K562 (cell line): ENCODE measurements at regions not wholly inside any gene's neighbourhood (a gene's known extent, or its start where the extent isn't known, plus 50 kb on each side); places are given as distances from the start of the nearest gene placed in this dataset.

Experiments used
- ATAC-seq: fragments of 200-7000 bp; cut with Tn5 transposase; 3 replicates; pipeline ENCODE4 v1.9.1; 2020; ENCODE audit warnings: moderate library complexity
- BruUV-seq: library from RNA; stranded (reverse); fragments of 400-500 nt; replicated peaks from 2 replicates; lab custom pipeline; 2021; lab: Mats Ljungman, UMichigan
- CTCF ChIA-PET: fragments of 300-600 bp; formaldehyde crosslinking; extraction: SDS; loops from one replicate; lab custom pipeline; 2021; ENCODE audit warnings: low intra/inter-chr PET ratio; lab: Yijun Ruan, JAX
- POLR2A ChIA-PET: fragments of 300-600, 350-650 bp; sonication (Branson Sonifier 250); formaldehyde crosslinking; extraction: SDS; loops from one replicate; lab custom pipeline; 2021; ENCODE audit warnings: antibody characterized with exemption, inconsistent platforms; lab: Yijun Ruan, JAX
- DNase-seq, 4 experiments: peaks; one replicate each; pipeline versions ENCODE4 v3.0.0 to v3.0.0-alpha.2; 2011 to 2018; ENCODE audit warnings: low spot score in 3 of 4, mixed read lengths in 3 of 4; ENCODE audit errors: extremely low read depth in 1 of 4
- FAIRE-seq: peaks from 2 replicates; lab custom pipeline; 2011; peaks lifted over from hg19 to GRCh38; lab: Jason Lieb, UNC
- H2AFZ ChIP-seq: 2 replicates; pipeline ENCODE4 v1.6.0; 2011; ENCODE audit warnings: low read depth, low read length, control low read depth, inconsistent platforms
- H3K27ac ChIP-seq: fragments of 200-600 bp; 3 replicates; pipeline ENCODE4 v1.8.0; 2011; ENCODE audit warnings: low read depth, mild to moderate bottlenecking, control low read depth, inconsistent platforms, low read length, moderate library complexity, mixed read lengths; ENCODE audit errors: extremely low read depth
- H3K27me3 ChIP-seq, 2 experiments: fragments of 300-600 bp in 1 of 2; 2 replicates in 1 of 2; 3 replicates in 1 of 2; pipeline versions ENCODE4 v1.6.0 to v1.8.0; 2011; ENCODE audit warnings: inconsistent platforms in 2 of 2, low read length in 2 of 2, mild to moderate bottlenecking in 1 of 2, mixed read lengths in 1 of 2, moderate library complexity in 1 of 2; ENCODE audit not compliant: control insufficient read depth in 2 of 2, insufficient read depth in 2 of 2
- H3K36me3 ChIP-seq: fragments of 300-600 bp; 3 replicates; pipeline ENCODE4 v1.8.0; 2011; ENCODE audit warnings: mild to moderate bottlenecking, low read length, inconsistent platforms; ENCODE audit not compliant: control insufficient read depth, insufficient read depth
- H3K4me1 ChIP-seq, 2 experiments: fragments of 200-600 bp in 1 of 2; replicated peaks in 1 of 2; 2 replicates in 1 of 2; 3 replicates in 1 of 2; pipeline versions ENCODE4 v1.5.1 to v1.8.0; 2011; ENCODE audit warnings: inconsistent platforms in 2 of 2, low read length in 2 of 2, mild to moderate bottlenecking in 1 of 2, mixed read lengths in 1 of 2, moderate library complexity in 1 of 2; ENCODE audit not compliant: control insufficient read depth in 2 of 2, insufficient read depth in 2 of 2
- H3K4me2 ChIP-seq: 2 replicates; pipeline ENCODE4 v1.6.1; 2011; ENCODE audit warnings: low read length, control low read depth, inconsistent platforms, mixed read lengths; ENCODE audit not compliant: insufficient read depth
- H3K4me3 ChIP-seq: fragments of 200-600 bp; sonication (generic), shearing (Covaris generic); 2 replicates; pipeline ENCODE4 v1.5.1; 2016; ENCODE audit warnings: control low read depth, inconsistent platforms
- H3K79me2 ChIP-seq: fragments of 200-600 bp; 3 replicates; pipeline ENCODE4 v1.8.0; 2011; ENCODE audit warnings: low read length, inconsistent platforms; ENCODE audit not compliant: control insufficient read depth, insufficient read depth
- H3K9ac ChIP-seq, 2 experiments: 2 replicates each; pipeline versions ENCODE4 v1.6.0 to v1.6.1; 2011; ENCODE audit warnings: low read depth in 2 of 2, low read length in 2 of 2, control low read depth in 1 of 2, inconsistent platforms in 1 of 2, mild to moderate bottlenecking in 1 of 2, mixed read lengths in 1 of 2; ENCODE audit not compliant: insufficient read depth in 1 of 2
- H3K9me1 ChIP-seq: one replicate; pipeline ENCODE4 v1.6.0; 2011; ENCODE audit warnings: inconsistent platforms, mild to moderate bottlenecking, low read length, moderate library complexity; ENCODE audit not compliant: control insufficient read depth, insufficient read depth
- H3K9me3 ChIP-seq: replicated peaks from 2 replicates; pipeline ENCODE4 v1.5.1; 2011; ENCODE audit warnings: low read depth, low read length, inconsistent platforms; ENCODE audit not compliant: control insufficient read depth, insufficient read depth
- H4K20me1 ChIP-seq: replicated peaks from 2 replicates; pipeline ENCODE4 v1.6.1; 2011; ENCODE audit warnings: low read length, inconsistent platforms, mixed read lengths; ENCODE audit not compliant: control insufficient read depth, insufficient read depth
- BMI1 ChIP-seq: fragments of 150-350 bp; IDR thresholded peaks from 2 replicates; pipeline ENCODE4 v1.6.1; 2014; ENCODE audit warnings: low read length
- CSDE1 ChIP-seq, 2 experiments: fragments of 450-650 bp; IDR thresholded peaks; 2 replicates each; pipeline ENCODE4 v1.6.1; 2016; ENCODE audit warnings: mild to moderate bottlenecking in 1 of 2
- LEF1 ChIP-seq: fragments of 450-650 bp; IDR thresholded peaks from 2 replicates; pipeline ENCODE4 v1.6.1; 2016; ENCODE audit warnings: mild to moderate bottlenecking
- MCM2 ChIP-seq: fragments of 450-650 bp; IDR thresholded peaks from 2 replicates; pipeline ENCODE4 v1.6.1; 2017; ENCODE audit warnings: low read depth, mild to moderate bottlenecking
- MEF2A ChIP-seq: IDR thresholded peaks from 2 replicates; pipeline ENCODE4 v1.6.1; 2011; ENCODE audit warnings: low read depth, mild to moderate bottlenecking, low read length, moderate library complexity; ENCODE audit not compliant: control insufficient read depth
- RBM15 ChIP-seq: fragments of 200-400 bp; formaldehyde crosslinking; IDR thresholded peaks from 2 replicates; pipeline ENCODE4 v1.6.1; 2018; ENCODE audit warnings: mild to moderate bottlenecking, low read length, moderate library complexity; ENCODE audit not compliant: insufficient read depth
- SIX5 ChIP-seq, 2 experiments: IDR thresholded peaks; 2 replicates each; pipeline ENCODE4 v1.6.1; 2011; ENCODE audit warnings: low read length in 2 of 2, borderline replicate concordance in 1 of 2, low read depth in 1 of 2, mild to moderate bottlenecking in 1 of 2, moderate library complexity in 1 of 2; ENCODE audit not compliant: insufficient read depth in 1 of 2
- SLC30A9 ChIP-seq: fragments of 250-450 bp; sonication (Bioruptor Pico); IDR thresholded peaks from 2 replicates; pipeline ENCODE4 v1.8.0; 2022; ENCODE audit warnings: mild to moderate bottlenecking, moderate library complexity
- TARDBP ChIP-seq: fragments of 450-650 bp; IDR thresholded peaks from 2 replicates; pipeline ENCODE4 v1.6.1; 2016
- TCF3 ChIP-seq: sonication (generic); formaldehyde crosslinking; IDR thresholded peaks from 2 replicates; pipeline ENCODE4 v1.4.0; 2020; ENCODE audit warnings: mild to moderate bottlenecking, missing genetic modification reagents
- ZKSCAN3 ChIP-seq: fragments of 250-450 bp; sonication (Bioruptor Pico); IDR thresholded peaks from 2 replicates; pipeline ENCODE4 v1.4.0; 2020
- ZZZ3 ChIP-seq: fragments of 450-650 bp; IDR thresholded peaks from 2 replicates; pipeline ENCODE4 v1.6.1; 2016; ENCODE audit warnings: antibody characterized with exemption, mild to moderate bottlenecking, moderate library complexity
- in situ Hi-C: fragments of 300-500 bp; cut with MboI; formaldehyde crosslinking; loops from 4 replicates; pipeline ENCODE4 v1.15.0; 2018; ENCODE audit warnings: inconsistent platforms, mixed read lengths
- intact Hi-C: fragments of 100-400 bp; cut with micrococcal nuclease; formaldehyde crosslinking; loops from 2 replicates; pipeline ENCODE4 v1.14.2; 2022
- TF ChIP-seq, protein P1 (sequence below), 3 experiments: fragments of 200-800 bp in 1 of 3; sonication (Bioruptor generic) in 1 of 3; sonication (generic) in 1 of 3; formaldehyde crosslinking in 1 of 3; IDR thresholded peaks; 2 replicates each; pipeline versions ENCODE4 v1.6.1 to v1.8.0; 2016 to 2022; ENCODE audit warnings: mild to moderate bottlenecking in 2 of 3, missing compliant biosample characterization in 2 of 3, missing genetic modification characterization in 2 of 3, missing genetic modification reagents in 1 of 3

DNA sequence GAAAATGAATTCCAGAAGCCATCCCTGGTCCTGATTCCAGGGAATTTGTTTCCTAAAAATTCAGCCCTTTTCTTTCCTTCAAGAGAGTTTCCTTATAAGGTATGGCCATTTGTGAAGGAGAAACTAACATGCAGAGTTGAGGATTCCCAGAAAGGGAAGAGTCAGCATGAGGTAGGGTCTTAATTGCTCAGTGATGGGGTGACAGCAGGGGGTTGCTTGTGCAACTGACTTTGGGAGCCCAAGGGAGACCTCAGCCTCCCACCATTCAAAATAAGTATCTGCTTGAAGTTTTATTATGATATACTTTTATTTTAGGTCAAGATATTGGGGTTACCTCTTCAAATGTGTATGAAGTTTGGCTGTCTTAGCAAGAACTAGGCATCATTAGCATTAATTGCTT, 74.9 kb upstream of the CELF4 start:
- intact Hi-C loops: no loop called here
- Histone ChIP-seq H3K9me1 (no peaks in the 10 kb centered on the region), H3K36me3 (no peaks in the 10 kb centered on the region), H2AFZ (no peak overlapping the region), H3K27ac (no peak overlapping the region), H3K79me2 (no peaks in the 10 kb centered on the region), H3K27me3 (no peaks in the 10 kb centered on the region), H4K20me1 (no peaks in the 10 kb centered on the region; the same call in 1 of the 2 replicates), H3K4me1 (no peaks in the 10 kb centered on the region), H3K4me2 (no peak overlapping the region), H3K9ac (no peak overlapping the region), H3K4me3 (no peak overlapping the region), H3K9me3 (no peaks in the 10 kb centered on the region)
- POLR2A ChIA-PET: no interaction called here
- in situ Hi-C loops: no loop called here
- TF ChIP-seq MCM2 (no peak), SLC30A9 (no peak), ZKSCAN3 (CRISPR knock-in tag) (no peak), MEF2A (no peak), CSDE1 (IDR thresholded peaks at IDR 0.05) (no peak), BMI1 (no peak), LEF1 (no peak), TCF3 (no peak), ZZZ3 (no peak), SIX5 (IDR thresholded peaks at IDR 0.05; ENCODE audit: borderline replicate concordance in 1 of 2, insufficient read depth in 1 of 2, low read depth in 1 of 2, low read length in 2 of 2) (no peak), RBM15 (no peak), TARDBP (no peak)
- TF ChIP-seq, protein P1, sequence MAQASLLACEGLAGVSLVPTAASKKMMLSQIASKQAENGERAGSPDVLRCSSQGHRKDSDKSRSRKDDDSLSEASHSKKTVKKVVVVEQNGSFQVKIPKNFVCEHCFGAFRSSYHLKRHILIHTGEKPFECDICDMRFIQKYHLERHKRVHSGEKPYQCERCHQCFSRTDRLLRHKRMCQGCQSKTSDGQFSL (CRISPR knock-in tag; IDR thresholded peaks at IDR 0.05): no peak
- TF ChIP-seq, protein P1 (tag; IDR thresholded peaks at IDR 0.05): no peak
- FAIRE-seq (no peak), DNase-seq (no peak), ATAC-seq (no peak)
- no TSS peak for BruUV-seq
- CTCF ChIA-PET: no interaction called here
